HEK293T (cell line): ENCODE measurements at regions not wholly inside any gene's neighbourhood (a gene's known extent, or its start where the extent isn't known, plus 50 kb on each side); places are given as distances from the start of the nearest gene placed in this dataset.

ENCODE experiments used
- ARNT ChIP-seq: fragments of 450-650 bp; IDR thresholded peaks from 2 replicates; pipeline ENCODE4 v1.6.1; 2017; ENCODE audit warnings: mild to moderate bottlenecking
- BHLHE40 ChIP-seq: fragments of 450-650 bp; IDR thresholded peaks from 2 replicates; pipeline ENCODE4 v1.6.1; 2016; ENCODE audit warnings: mild to moderate bottlenecking, moderate library complexity, borderline replicate concordance
- ELF4 ChIP-seq: fragments of 450-650 bp; IDR thresholded peaks from 2 replicates; pipeline ENCODE4 v1.6.1; 2017; ENCODE audit warnings: antibody characterized with exemption
- FOXA1 ChIP-seq: fragments of 450-650 bp; IDR thresholded peaks from 2 replicates; pipeline ENCODE4 v1.6.1; 2016; ENCODE audit warnings: mild to moderate bottlenecking
- FOXK2 ChIP-seq: fragments of 450-650 bp; IDR thresholded peaks from 2 replicates; pipeline ENCODE4 v1.6.1; 2016; ENCODE audit warnings: mild to moderate bottlenecking
- FOXM1 ChIP-seq: fragments of 450-650 bp; IDR thresholded peaks from 2 replicates; pipeline ENCODE4 v1.6.1; 2017; ENCODE audit warnings: mild to moderate bottlenecking, borderline replicate concordance
- HDGF ChIP-seq: fragments of 450-650 bp; IDR thresholded peaks from 2 replicates; pipeline ENCODE4 v1.6.1; 2017; ENCODE audit warnings: antibody characterized with exemption, borderline replicate concordance
- NFRKB ChIP-seq: fragments of 450-650 bp; IDR thresholded peaks from 2 replicates; pipeline ENCODE4 v1.6.1; 2016; ENCODE audit warnings: mild to moderate bottlenecking, moderate library complexity
- SP1 ChIP-seq: fragments of 450-650 bp; IDR thresholded peaks from 2 replicates; pipeline ENCODE4 v1.6.1; 2017
- SUZ12 ChIP-seq: fragments of 450-650 bp; IDR thresholded peaks from 2 replicates; pipeline ENCODE4 v1.6.1; 2016; ENCODE audit warnings: mild to moderate bottlenecking
- TARDBP ChIP-seq: fragments of 450-650 bp; IDR thresholded peaks from 2 replicates; pipeline ENCODE4 v1.6.1; 2016
- ZNF384 ChIP-seq: fragments of 450-650 bp; IDR thresholded peaks from 2 replicates; pipeline ENCODE4 v1.6.1; 2016
- TF ChIP-seq, protein P1 (sequence below): fragments of 450-650 bp; IDR thresholded peaks from 2 replicates; pipeline ENCODE4 v1.6.1; 2016

DNA sequence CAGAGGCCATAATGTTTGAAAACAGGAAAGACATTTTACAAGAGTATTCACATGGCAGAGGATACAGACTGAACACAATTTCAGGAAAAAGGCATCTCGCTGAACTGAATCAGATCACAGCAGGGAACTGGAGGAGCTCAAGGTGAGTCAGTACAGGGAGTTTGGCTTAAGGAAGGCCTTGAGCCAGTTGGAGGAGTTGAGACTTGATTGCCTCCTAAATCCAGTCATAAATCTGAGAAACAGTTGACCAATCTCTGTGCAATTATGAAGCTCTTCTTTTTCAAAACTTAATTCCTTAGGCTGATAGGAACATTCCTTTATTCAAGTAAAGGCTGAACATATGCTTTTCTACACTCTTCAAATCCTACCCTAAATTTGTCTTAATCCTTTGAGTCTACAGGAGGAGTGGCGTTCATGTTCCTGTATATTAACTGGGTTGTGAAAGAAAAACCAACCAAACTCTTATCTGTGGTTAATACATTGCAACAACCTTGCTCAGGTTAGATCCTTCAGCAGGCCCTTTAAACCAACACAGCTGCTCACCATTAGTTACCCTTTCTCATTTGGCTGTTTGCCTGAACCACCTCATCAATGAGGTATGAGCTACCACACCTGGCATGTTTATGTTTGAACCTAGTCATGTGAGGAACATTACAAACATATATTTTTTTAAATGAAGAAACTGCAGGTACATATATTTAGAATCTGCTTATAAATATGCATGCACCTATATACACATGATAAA, 404.1 kb upstream of the ATP11B start:
- TF ChIP-seq ZNF384 (no peak), SUZ12 (no peak), BHLHE40 (no peak), TARDBP (no peak), SP1 (no peak), FOXM1 (no peak), HDGF (no peak), ARNT (no peak), FOXA1 (no peak), ELF4 (no peak), NFRKB (no peak), FOXK2 (no peak)
- TF ChIP-seq, protein P1, sequence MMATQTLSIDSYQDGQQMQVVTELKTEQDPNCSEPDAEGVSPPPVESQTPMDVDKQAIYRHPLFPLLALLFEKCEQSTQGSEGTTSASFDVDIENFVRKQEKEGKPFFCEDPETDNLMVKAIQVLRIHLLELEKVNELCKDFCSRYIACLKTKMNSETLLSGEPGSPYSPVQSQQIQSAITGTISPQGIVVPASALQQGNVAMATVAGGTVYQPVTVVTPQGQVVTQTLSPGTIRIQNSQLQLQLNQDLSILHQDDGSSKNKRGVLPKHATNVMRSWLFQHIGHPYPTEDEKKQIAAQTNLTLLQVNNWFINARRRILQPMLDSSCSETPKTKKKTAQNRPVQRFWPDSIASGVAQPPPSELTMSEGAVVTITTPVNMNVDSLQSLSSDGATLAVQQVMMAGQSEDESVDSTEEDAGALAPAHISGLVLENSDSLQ, result no peak
